H4 (cell line): ENCODE measurements at regions not wholly inside any gene's neighbourhood (a gene's known extent, or its start where the extent isn't known, plus 50 kb on each side); places are given as distances from the start of the nearest gene placed in this dataset.
"Not testable (repeated sequence)": the region's sequence is repeated elsewhere in the genome, so short reads cannot be mapped to it uniquely, and the experiment has no call there.

Source experiments
- DNase-seq: peaks from one replicate; pipeline ENCODE4 v3.0.0-alpha.2; 2015; ENCODE audit warnings: low spot score

GRCh38 chr13:66237411-66238062 lies 992.6 kb downstream of the PCDH9 start:
- DNase-seq: no peak

GRCh38 chr13:66234159-66234558 lies 996.0 kb downstream of the PCDH9 start:
- no peak for DNase-seq

GRCh38 chr13:66231958-66232357 lies 998.2 kb downstream of the PCDH9 start:
- not testable (repeated sequence) for DNase-seq

- DNase-seq: no peak
Observed at GRCh38 chr13:66225072-66225471, 1005.1 kb downstream of the PCDH9 start.

- DNase-seq: no peak
Observed at GRCh38 chr13:66224663-66225062, 1005.5 kb downstream of the PCDH9 start.

DNA sequence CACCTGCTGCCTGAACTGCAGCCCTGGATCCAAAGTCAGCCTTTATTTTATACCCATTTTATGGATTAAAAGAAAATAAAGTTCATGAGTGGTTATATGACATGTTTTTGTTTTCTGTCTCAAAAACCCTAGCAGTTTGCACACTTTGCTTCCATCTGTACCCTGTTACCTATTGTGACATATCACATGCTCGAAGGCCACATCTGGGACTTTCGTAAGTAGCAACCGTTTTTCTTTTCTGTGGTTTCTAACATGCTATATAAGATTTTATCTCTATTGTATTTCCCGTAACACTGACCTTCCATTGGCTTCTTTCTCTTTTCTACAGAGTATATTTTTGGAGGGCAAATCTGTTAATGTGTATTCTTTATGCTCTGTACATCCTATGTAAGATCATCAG lies 1007.2 kb downstream of the PCDH9 start:
- no peak for DNase-seq

GRCh38 chr13:66222127-66222526 lies 1008.0 kb downstream of the PCDH9 start:
- no peak for DNase-seq

DNA sequence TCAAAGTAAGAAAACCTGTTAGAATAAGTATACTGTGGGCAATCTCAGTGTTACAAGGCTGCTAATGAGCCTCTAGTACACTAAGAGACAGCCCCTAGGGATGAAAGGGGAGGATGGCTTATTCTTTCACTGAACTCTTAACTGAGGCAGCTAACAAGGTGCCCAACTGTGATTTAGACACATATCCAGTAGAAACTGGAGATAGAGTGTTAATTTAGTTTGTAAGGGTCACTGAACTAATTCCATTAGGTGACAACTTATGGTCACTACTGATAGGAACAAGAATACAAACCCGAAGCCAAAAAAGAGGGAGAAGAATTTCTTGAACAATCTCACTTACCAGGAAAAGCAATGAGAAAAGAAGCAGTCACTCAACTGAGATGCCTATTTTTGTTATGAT lies 1010.6 kb downstream of the PCDH9 start:
- no peak for DNase-seq

- no peak for DNase-seq
Observed at GRCh38 chr13:66218583-66218982, 1011.6 kb downstream of the PCDH9 start.

GRCh38 chr13:66216728-66217127 lies 1013.4 kb downstream of the PCDH9 start:
- no peak for DNase-seq

DNA sequence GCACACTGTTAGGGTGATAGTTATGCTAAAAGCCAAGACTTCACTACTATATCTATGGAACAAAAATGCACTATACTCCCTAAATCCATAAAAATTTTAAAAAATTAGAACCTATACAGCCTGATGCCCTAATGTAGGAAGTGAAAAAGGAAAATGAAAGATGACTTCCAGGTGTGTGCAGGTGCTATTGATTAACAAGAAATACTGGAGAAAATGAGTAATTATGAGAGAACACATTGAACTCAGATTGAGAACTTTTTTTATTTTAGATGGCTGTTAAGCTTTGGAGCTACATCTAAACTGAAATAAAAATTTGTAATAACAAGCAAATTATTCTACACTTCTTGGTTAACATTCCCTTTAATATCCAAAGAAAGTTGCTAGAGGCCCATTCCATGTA lies 1015.7 kb downstream of the PCDH9 start:
- no peak for DNase-seq

GRCh38 chr13:66212511-66212910 lies 1017.6 kb downstream of the PCDH9 start:
- no peak for DNase-seq

GRCh38 chr13:66210677-66211076 lies 1019.5 kb downstream of the PCDH9 start:
- DNase-seq: peak; percentile 21

- DNase-seq: no peak
Observed at GRCh38 chr13:66208589-66208988, 1021.5 kb downstream of the PCDH9 start.

- no peak for DNase-seq
Observed at GRCh38 chr13:66207610-66208009, 1022.5 kb downstream of the PCDH9 start.

DNA sequence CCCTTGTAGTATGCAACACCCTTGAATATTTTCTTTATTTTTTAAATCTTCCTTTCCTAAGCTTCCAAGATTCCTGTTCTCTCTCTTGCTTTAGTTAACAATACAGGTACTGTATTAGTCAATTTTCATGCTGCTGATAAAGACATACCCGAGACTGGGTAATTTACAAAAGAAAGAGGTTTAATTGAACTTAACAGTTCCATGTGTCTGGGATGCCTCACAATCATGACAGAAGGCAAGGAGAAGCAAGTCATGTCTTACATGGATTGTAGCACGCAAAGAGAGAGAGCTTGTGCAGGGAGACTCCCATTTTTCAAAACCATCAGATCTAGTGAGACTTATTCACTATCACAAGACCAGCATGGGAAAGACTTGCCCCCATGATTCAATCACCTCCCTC lies 1024.3 kb downstream of the PCDH9 start:
- no peak for DNase-seq

GRCh38 chr13:66200555-66200954 lies 1029.6 kb downstream of the PCDH9 start:
- DNase-seq: no peak

- DNase-seq: no peak
Observed at GRCh38 chr13:66195238-66195637, 1034.9 kb downstream of the PCDH9 start.

DNA sequence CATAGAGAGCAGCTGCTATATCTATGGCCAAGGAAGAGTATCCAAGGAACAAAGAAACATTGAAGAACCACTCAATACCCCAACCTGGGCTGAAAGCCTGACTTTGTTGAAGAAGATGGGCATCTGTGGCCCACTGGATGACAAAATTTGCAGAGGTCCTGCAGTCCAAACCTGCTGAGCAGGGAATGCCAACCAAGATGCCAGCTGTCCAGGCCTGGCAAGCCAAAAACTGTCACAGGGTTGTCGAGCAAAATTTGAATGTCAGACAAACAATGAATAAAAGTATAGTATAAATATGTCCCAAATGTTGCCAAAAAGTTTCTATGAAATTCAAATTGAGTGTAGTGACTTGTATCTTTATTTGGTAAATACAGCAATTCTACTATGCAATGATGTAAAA lies 1040.2 kb downstream of the PCDH9 start:
- no peak for DNase-seq

DNA sequence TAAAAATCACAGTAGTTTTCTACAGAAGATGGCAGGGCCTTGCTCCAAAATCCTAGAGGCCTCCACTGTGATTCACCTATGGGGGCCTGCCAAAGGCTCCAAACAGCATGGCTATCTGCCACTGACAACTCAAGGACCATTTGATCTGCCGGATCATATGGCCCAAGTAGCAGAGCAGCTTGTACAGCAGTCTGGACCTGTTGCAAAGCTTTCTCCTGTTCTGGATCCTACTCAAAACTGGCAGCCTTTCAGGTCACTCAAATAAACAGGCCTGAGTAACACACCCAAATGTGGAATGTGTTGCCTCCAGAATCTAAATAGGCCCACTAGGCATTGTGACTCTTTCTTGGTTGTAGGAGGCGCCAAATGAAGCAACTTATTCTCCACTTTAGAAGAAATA lies 1049.3 kb downstream of the PCDH9 start:
- DNase-seq: no peak

DNA sequence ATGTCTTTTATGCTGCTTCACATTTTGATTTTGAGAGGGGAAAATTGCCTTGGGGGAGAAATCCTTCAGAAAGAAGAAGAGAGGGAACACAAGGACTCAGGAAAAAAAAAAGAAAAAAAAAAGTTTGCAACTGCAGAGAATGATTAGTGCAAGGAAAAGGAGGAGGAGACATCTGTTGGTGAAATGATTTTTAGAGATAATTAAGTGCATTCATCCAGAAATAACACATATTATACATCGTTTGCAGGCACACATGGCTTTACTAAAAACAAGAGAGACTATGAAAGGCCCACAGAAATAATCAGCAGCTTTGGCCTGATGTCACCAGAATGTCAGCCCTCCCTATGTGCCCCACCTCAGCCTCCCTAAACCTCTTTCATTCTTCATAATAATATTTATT lies 1058.2 kb downstream of the PCDH9 start:
- no peak for DNase-seq

DNA sequence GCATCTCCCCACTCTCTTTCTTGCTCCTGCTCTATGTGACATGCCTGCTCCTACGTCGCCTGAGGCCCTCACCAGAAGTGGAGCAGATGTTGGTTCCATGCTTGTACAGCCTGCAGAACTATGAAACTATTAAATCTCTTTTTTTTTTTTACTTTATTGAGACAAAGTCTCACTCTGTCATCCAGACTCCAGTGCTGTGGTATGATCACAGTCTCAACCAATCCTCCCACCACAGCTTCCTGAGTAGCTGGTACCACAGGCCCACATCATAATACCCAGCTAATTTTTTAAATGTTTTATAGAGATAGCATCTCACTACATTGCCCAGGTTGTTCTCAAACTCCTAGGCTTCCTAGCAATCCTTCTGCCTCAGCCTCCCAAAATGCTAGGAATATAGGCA lies 1067.7 kb downstream of the PCDH9 start:
- DNase-seq: no peak

- no peak for DNase-seq
Observed at GRCh38 chr13:66159511-66159910, 1070.6 kb downstream of the PCDH9 start.

DNA sequence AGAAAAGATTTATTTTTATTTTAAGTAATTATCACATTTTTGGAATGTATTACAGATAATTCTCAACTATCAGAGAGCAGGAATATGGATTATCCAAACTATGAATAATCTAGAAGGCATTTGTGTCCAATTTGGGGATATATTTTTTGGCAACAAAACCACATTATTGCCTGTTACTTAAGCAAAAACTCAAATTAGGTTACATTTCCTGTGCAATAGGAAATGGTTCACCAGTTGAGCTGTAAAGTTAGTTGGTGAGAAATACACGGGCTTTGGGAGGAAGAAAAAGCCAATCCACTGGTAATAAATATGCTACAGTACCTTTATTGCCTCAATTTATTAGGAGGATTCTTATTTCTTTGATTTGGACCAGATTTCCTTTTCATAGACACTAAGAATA lies 1075.2 kb downstream of the PCDH9 start:
- no peak for DNase-seq
